Heart left ventricle (tissue), 16 donors: ENCODE measurements at regions not wholly inside any gene's neighbourhood (a gene's known extent, or its start where the extent isn't known, plus 50 kb on each side); places are given as distances from the start of the nearest gene placed in this dataset.

Source experiments
- ATAC-seq, 4 donors: fragments of 200-7000 bp; cut with Tn5 transposase; one replicate each; pipeline ENCODE4 v1.9.1; 2020 to 2022; ENCODE audit warnings: moderate library complexity in 4 of 4, mild to moderate bottlenecking in 3 of 4, moderate number of reproducible peaks in 1 of 4
- DNase-seq, 5 donors: peaks; one replicate each; pipeline ENCODE4 v3.0.0-alpha.2; 2020
- H3K27ac ChIP-seq, 12 donors: fragments of 200-600 bp; sonication (generic) in 4 of 12; one replicate each; pipeline versions ENCODE4 v1.5.0 to v1.8.0; 2016 to 2022; ENCODE audit warnings: mild to moderate bottlenecking in 2 of 12
- H3K27me3 ChIP-seq, 9 donors: fragments of 200-600 bp; sonication (generic) in 2 of 9; one replicate each; pipeline versions ENCODE4 v1.5.1 to v1.8.0; 2016 to 2022; ENCODE audit warnings: mild to moderate bottlenecking in 3 of 9
- H3K36me3 ChIP-seq, 9 donors: fragments of 200-600 bp; sonication (generic) in 2 of 9; one replicate each; pipeline versions ENCODE4 v1.5.0 to v1.8.0; 2018 to 2022; ENCODE audit warnings: mild to moderate bottlenecking in 2 of 9
- H3K4me1 ChIP-seq, 12 donors: fragments of 200-600 bp; sonication (generic) in 4 of 12; one replicate each; pipeline versions ENCODE4 v1.5.0 to v1.8.0; 2016 to 2022; ENCODE audit warnings: mild to moderate bottlenecking in 3 of 12
- H3K4me3 ChIP-seq, 12 donors: fragments of 200-600 bp; sonication (generic) in 4 of 12; one replicate each; pipeline versions ENCODE4 v1.5.0 to v1.8.0; 2017 to 2022; ENCODE audit warnings: mild to moderate bottlenecking in 9 of 12, moderate library complexity in 4 of 12
- H3K9me3 ChIP-seq, 12 donors: fragments of 200-600 bp; sonication (generic) in 4 of 12; one replicate each; pipeline versions ENCODE4 v1.5.0 to v1.8.0; 2016 to 2022; ENCODE audit warnings: mild to moderate bottlenecking in 1 of 12
- POLR2A ChIP-seq, 2 donors: fragments of 450-650 bp; IDR thresholded peaks; one replicate each; pipeline ENCODE4 v1.6.1; 2017; ENCODE audit warnings: antibody characterized with exemption in 2 of 2, mild to moderate bottlenecking in 2 of 2, moderate library complexity in 2 of 2
- WGBS, 4 donors: extraction: QIAGEN DNeasy Blood & Tissue Kit in 2 of 4; methylation state at CpG; one replicate each; pipeline versions ENCODE4 v1.1.5 to v1.1.7; 2013 to 2018; 5-methylcytosine and 5-hydroxymethylcytosine counted together
- intact Hi-C, 10 donors: fragments of 100-400 bp; cut with DNase I; formaldehyde crosslinking; loops; one replicate each; pipeline versions ENCODE4 v1.11.1 to v1.14.2; 2022
- TF ChIP-seq, protein P1 (sequence below), 12 donors: fragments of 200-600 bp; sonication (generic) in 4 of 12; IDR thresholded peaks; one replicate each; pipeline versions ENCODE4 v1.5.0 to v1.8.0; 2018 to 2022; ENCODE audit warnings: antibody characterized with exemption in 12 of 12, mild to moderate bottlenecking in 5 of 12
- donor health status: ischemic (EF 13 %, LVEDD 7.1; RV severe dilation, severe dysfunction).
- donor health status: healthy with polysubstance abuse.
- donor health status: DM: no; HTN: yes; CAD: no.
- donor health status: DM: no; HTN: no; CAD: no.
- donor health status: ischemic (EF 25% LVEDD 6.9; RV normal size, moderate dysfunction).
- donor health status: ischemic (EF 25% LVEDD 5.7; RV mildly dilated, moderate dysfunction).
- donor health status: healthy.
- donor health status: DM: yes; HTN: yes; CAD: no.
- donor health status: ischemic (EF 35%, LVEDD 5.7; RV mildly dilated, moderate dysfunction).
- donor health status: nonischemic (EF 11% LVEDD 7.7; RV severe dilation, severe dysfunction).
- donor health status: DM: yes; HTN: yes; CAD: no.
- donor health status: PGD.
- donor health status: ischemic (EF 29% LVEDD 5.4; RV normal size, mild dysfunction).
- donor health status: nonischemic (EF 23%, LVEDD 6.1; RV moderate dilation, normal function).

DNA sequence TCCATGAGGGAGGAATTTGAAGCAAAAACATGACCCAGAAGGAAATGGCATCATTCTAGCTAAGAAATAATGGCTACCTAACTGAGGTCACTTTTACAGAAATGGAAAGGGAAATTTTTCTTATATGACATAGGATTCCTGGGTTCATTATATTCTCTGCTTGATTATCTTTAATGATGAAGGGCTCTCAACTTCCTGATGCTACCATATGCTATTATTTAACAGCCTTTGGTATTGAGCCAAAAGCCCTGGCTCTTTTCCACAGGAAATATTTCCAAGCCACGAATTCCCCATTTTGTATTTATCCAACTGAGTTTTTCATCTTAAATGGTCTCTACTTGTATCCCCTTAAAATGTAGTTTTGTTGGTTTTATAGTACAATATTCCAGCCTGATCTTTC, 63.2 kb upstream of the NPAS2 start:
- H3K36me3 ChIP-seq, result no peaks in the 10 kb centered on the region
- H3K27ac ChIP-seq, result peak overlapping the region in 1 of 12 donors; percentile 59
- WGBS, 4 donors, result 23 to 48% (median 33%) methylated on average over 1 of the region's 1 CpG
- no peak overlapping the region for H3K4me3 ChIP-seq
- DNase-seq, result no peak
- no peak for ATAC-seq
- no peaks in the 10 kb centered on the region for H3K9me3 ChIP-seq
- peaks cover 0 to 43% (median 10%) of the 10 kb centered on the region in 12 donors for H3K4me1 ChIP-seq
- TF ChIP-seq, protein P1, sequence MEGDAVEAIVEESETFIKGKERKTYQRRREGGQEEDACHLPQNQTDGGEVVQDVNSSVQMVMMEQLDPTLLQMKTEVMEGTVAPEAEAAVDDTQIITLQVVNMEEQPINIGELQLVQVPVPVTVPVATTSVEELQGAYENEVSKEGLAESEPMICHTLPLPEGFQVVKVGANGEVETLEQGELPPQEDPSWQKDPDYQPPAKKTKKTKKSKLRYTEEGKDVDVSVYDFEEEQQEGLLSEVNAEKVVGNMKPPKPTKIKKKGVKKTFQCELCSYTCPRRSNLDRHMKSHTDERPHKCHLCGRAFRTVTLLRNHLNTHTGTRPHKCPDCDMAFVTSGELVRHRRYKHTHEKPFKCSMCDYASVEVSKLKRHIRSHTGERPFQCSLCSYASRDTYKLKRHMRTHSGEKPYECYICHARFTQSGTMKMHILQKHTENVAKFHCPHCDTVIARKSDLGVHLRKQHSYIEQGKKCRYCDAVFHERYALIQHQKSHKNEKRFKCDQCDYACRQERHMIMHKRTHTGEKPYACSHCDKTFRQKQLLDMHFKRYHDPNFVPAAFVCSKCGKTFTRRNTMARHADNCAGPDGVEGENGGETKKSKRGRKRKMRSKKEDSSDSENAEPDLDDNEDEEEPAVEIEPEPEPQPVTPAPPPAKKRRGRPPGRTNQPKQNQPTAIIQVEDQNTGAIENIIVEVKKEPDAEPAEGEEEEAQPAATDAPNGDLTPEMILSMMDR (IDR thresholded peaks at IDR 0.05), result no peak
- no peak for TF ChIP-seq POLR2A (IDR thresholded peaks at IDR 0.05)
- intact Hi-C loops, result loop anchor here in 2 of 10 donors (10.0 kb wide), 2 partner anchors 58 to 138 kb away; no protein-coding TSS in a partner anchor
- no peaks in the 10 kb centered on the region for H3K27me3 ChIP-seq

DNA sequence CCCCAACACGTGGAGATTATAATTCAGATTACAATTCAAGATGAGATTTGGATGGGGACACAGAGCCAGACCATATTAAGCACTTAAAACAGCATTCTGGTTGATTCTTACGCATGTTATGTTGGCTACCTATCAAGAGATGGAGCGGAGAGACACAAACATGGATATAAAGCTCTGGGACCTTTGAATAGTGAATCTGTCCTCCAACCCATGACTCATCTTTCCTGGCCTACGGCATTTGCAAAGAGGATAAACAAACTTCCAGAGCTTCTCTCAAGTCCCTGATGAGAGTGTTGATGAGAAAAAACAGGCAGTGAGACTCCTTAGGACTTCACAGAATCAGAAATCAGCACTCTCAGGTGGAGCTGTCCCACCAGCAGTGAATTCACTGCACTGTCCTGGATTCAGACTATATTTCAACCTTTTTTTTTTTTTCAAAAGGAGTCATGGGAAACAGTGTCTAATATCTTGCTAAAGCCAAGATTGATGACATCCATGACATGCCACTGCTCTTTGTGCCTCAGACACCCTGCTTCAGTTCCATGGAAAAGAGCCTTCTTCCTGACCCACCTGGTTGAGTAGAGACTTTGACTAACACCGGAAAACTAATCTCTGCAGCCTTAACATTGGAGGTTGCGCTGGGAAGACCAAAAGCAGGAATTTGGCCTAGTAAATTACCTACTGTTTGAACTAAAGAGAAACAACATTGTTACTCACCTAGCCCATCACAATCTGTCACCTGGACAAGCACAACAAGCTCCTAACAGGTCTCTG, 62.1 kb upstream of the NPAS2 start:
- Histone ChIP-seq H3K36me3 (no peaks in the 10 kb centered on the region), H3K4me3 (no peak overlapping the region), H3K4me1 (peaks cover 0 to 33% (median 9%) of the 10 kb centered on the region in 12 donors), H3K9me3 (no peaks in the 10 kb centered on the region), H3K27ac (peak overlapping the region in 1 of 12 donors; percentile 59), H3K27me3 (no peaks in the 10 kb centered on the region)
- intact Hi-C loops, result loop anchor here in 2 of 10 donors (10.0 kb wide), 2 partner anchors 57 to 137 kb away; no protein-coding TSS in a partner anchor
- no peak for DNase-seq
- ATAC-seq, result peak in 2 of 4 donors; percentile 38 to 58
- TF ChIP-seq, protein P1 (IDR thresholded peaks at IDR 0.05), result no peak
- TF ChIP-seq POLR2A (IDR thresholded peaks at IDR 0.05), result no peak
- 69 to 77% (median 72%) methylated on average over 6 of the region's 6 CpGs for WGBS, 4 donors

DNA sequence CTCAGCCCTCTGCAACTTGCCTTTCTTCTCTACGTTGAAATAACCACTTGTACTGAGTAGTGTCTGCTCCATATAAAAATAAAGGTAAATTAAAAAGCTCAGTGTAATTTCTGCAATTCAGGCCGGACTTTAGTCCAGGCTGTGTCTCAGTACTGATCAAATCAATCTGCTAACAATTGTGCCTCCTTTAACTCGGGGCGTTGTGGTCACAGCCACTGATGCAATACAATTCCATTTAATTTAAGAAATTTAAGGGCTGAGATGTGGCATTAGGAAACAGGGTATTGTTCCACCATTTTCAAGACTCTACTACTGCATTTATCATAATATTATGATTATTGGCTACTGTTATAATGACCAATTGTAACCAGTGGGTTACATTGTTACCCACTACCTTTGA, 60.0 kb upstream of the NPAS2 start:
- TF ChIP-seq, protein P1 (IDR thresholded peaks at IDR 0.05), result no peak
- TF ChIP-seq POLR2A (IDR thresholded peaks at IDR 0.05), result no peak
- no peaks in the 10 kb centered on the region for H3K27me3 ChIP-seq
- H3K4me3 ChIP-seq, result no peak overlapping the region
- no peaks in the 10 kb centered on the region for H3K9me3 ChIP-seq
- no peaks in the 10 kb centered on the region for H3K36me3 ChIP-seq
- 87 to 92% (median 91%) methylated on average over 4 of the region's 4 CpGs for WGBS, 4 donors
- ATAC-seq (no peak), DNase-seq (no peak)
- no peak overlapping the region for H3K27ac ChIP-seq
- H3K4me1 ChIP-seq, result peaks cover 0 to 17% (median 0%) of the 10 kb centered on the region in 12 donors
- intact Hi-C loops, result loop anchor here in 2 of 10 donors (10.0 kb wide), 2 partner anchors 55 to 135 kb away; no protein-coding TSS in a partner anchor

DNA sequence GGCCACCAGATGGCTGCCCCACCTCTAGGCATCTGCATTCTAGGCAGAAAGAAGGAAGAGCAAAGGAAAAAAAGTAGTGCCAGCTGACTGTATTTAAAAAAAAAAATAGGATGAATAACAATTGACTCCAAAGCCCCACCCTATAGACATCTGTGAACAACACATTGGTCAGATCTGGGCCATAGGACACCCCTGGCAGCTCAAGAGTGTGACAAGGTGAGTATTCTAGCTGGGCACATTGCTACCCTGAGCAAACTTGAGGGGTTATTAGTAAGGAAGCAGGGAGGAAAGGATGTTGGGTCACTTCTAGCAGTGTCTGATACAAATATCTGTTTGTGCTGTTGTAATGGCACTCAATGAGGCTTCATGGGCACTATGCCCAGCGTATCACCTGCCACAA, 58.6 kb upstream of the NPAS2 start:
- no peak overlapping the region for H3K27ac ChIP-seq
- 95 to 100% (median 98%) methylated on average over 1 of the region's 1 CpG for WGBS, 4 donors
- intact Hi-C loops, result no loop called here
- no peaks in the 10 kb centered on the region for H3K9me3 ChIP-seq
- H3K36me3 ChIP-seq, result no peaks in the 10 kb centered on the region
- no peak for DNase-seq
- H3K4me1 ChIP-seq, result peaks cover 0 to 12% (median 0%) of the 10 kb centered on the region in 12 donors
- H3K4me3 ChIP-seq, result no peak overlapping the region
- no peak for ATAC-seq
- TF ChIP-seq POLR2A (IDR thresholded peaks at IDR 0.05), result no peak
- TF ChIP-seq, protein P1 (IDR thresholded peaks at IDR 0.05), result no peak
- peaks cover 0 to 2% (median 0%) of the 10 kb centered on the region in 9 donors for H3K27me3 ChIP-seq
